MM.1S (cell line): ENCODE measurements at regions not wholly inside any gene's neighbourhood (a gene's known extent, or its start where the extent isn't known, plus 50 kb on each side); places are given as distances from the start of the nearest gene placed in this dataset.
"Not testable (repeated sequence)": the region's sequence is repeated elsewhere in the genome, so short reads cannot be mapped to it uniquely, and the experiment has no call there.

ENCODE experiments used
- DNase-seq: peaks from one replicate; pipeline ENCODE4 v3.0.0-alpha.2; 2015
- H2AFZ ChIP-seq: fragments of 300-600 bp; sonication (generic); 2 replicates; pipeline ENCODE4 v1.6.0; 2016; ENCODE audit warnings: antibody characterized with exemption, low read length
- H3F3A ChIP-seq: fragments of 300-600 bp; sonication (generic); 2 replicates; pipeline ENCODE4 v1.6.1; 2016; ENCODE audit warnings: mild to moderate bottlenecking, antibody characterized with exemption, low read length, moderate library complexity, mixed read lengths; ENCODE audit not compliant: insufficient read depth
- H3K27ac ChIP-seq: fragments of 300-600 bp; sonication (generic); 2 replicates; pipeline ENCODE4 v1.5.1; 2016; ENCODE audit warnings: mild to moderate bottlenecking, low read length
- H3K27me3 ChIP-seq: fragments of 300-600 bp; sonication (generic); replicated peaks from 2 replicates; pipeline ENCODE4 v1.6.0; 2016; ENCODE audit warnings: low read length; ENCODE audit not compliant: insufficient read depth
- H3K36me3 ChIP-seq: fragments of 300-600 bp; sonication (generic); replicated peaks from 2 replicates; pipeline ENCODE4 v1.6.1; 2016; ENCODE audit warnings: mild to moderate bottlenecking, low read length, mixed read lengths; ENCODE audit not compliant: insufficient read depth
- H3K4me1 ChIP-seq: fragments of 300-600 bp; sonication (generic); 2 replicates; pipeline ENCODE4 v1.6.1; 2016; ENCODE audit warnings: low read length, mixed read lengths
- H3K4me2 ChIP-seq: fragments of 300-600 bp; sonication (generic); 2 replicates; pipeline ENCODE4 v1.6.0; 2016; ENCODE audit warnings: low read depth, low read length
- H3K4me3 ChIP-seq: fragments of 300-600 bp; sonication (generic); 2 replicates; pipeline ENCODE4 v1.5.1; 2016; ENCODE audit warnings: low read length, mixed read lengths
- H3K79me2 ChIP-seq: fragments of 300-600 bp; sonication (generic); 2 replicates; pipeline ENCODE4 v1.6.1; 2016; ENCODE audit warnings: mixed run types, low read length, mixed read lengths
- H3K9ac ChIP-seq: fragments of 300-600 bp; sonication (generic); 2 replicates; pipeline ENCODE4 v1.6.1; 2016; ENCODE audit warnings: low read length, mixed read lengths
- H3K9me2 ChIP-seq: fragments of 300-600 bp; sonication (generic); replicated peaks from 2 replicates; pipeline ENCODE4 v1.6.1; 2016; ENCODE audit warnings: mild to moderate bottlenecking, low read length, mixed read lengths; ENCODE audit not compliant: insufficient read depth
- H3K9me3 ChIP-seq: fragments of 300-600 bp; sonication (generic); replicated peaks from 2 replicates; pipeline ENCODE4 v1.6.1; 2016; ENCODE audit warnings: mild to moderate bottlenecking, low read length, mixed read lengths; ENCODE audit not compliant: insufficient read depth
- H4K20me1 ChIP-seq: fragments of 300-600 bp; sonication (generic); 2 replicates; pipeline ENCODE4 v1.6.1; 2016; ENCODE audit warnings: mild to moderate bottlenecking, low read length, moderate library complexity, mixed read lengths; ENCODE audit not compliant: insufficient read depth
- EZH2 ChIP-seq: fragments of 300-600 bp; sonication (generic); optimal IDR thresholded peaks from 2 replicates; pipeline ENCODE3; 2017; ENCODE audit warnings: low read depth, mild to moderate bottlenecking, antibody characterized with exemption, low read length, mixed read lengths
- EZH2phosphoT487 ChIP-seq: fragments of 300-600 bp; sonication (generic); IDR thresholded peaks from 2 replicates; pipeline ENCODE4 v1.6.1; 2018; ENCODE audit warnings: antibody characterized with exemption, low read length
- TF ChIP-seq, protein P1 (sequence below): fragments of 300-600 bp; sonication (generic); IDR thresholded peaks from 2 replicates; pipeline ENCODE4 v1.5.1; 2016; ENCODE audit warnings: antibody characterized with exemption, low read length, mixed read lengths

GRCh38 chr13:71214357-71214756, 652.6 kb downstream of the DACH1 start:
- no peaks in the 10 kb centered on the region for H3K36me3 ChIP-seq
- no peak overlapping the region for H3K4me3 ChIP-seq
- H3K27me3 ChIP-seq = no peaks in the 10 kb centered on the region
- TF ChIP-seq EZH2 (no peak), EZH2phosphoT487 (no peak)
- TF ChIP-seq, protein P1, sequence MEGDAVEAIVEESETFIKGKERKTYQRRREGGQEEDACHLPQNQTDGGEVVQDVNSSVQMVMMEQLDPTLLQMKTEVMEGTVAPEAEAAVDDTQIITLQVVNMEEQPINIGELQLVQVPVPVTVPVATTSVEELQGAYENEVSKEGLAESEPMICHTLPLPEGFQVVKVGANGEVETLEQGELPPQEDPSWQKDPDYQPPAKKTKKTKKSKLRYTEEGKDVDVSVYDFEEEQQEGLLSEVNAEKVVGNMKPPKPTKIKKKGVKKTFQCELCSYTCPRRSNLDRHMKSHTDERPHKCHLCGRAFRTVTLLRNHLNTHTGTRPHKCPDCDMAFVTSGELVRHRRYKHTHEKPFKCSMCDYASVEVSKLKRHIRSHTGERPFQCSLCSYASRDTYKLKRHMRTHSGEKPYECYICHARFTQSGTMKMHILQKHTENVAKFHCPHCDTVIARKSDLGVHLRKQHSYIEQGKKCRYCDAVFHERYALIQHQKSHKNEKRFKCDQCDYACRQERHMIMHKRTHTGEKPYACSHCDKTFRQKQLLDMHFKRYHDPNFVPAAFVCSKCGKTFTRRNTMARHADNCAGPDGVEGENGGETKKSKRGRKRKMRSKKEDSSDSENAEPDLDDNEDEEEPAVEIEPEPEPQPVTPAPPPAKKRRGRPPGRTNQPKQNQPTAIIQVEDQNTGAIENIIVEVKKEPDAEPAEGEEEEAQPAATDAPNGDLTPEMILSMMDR = no peak
- no peak overlapping the region for H2AFZ ChIP-seq
- no peaks in the 10 kb centered on the region for H3K4me1 ChIP-seq
- H3K27ac ChIP-seq = no peak overlapping the region
- no peak for DNase-seq
- H3K4me2 ChIP-seq = no peak overlapping the region
- no peaks in the 10 kb centered on the region for H3F3A ChIP-seq
- no peaks in the 10 kb centered on the region for H4K20me1 ChIP-seq
- H3K79me2 ChIP-seq = no peaks in the 10 kb centered on the region
- H3K9me3 ChIP-seq = no peaks in the 10 kb centered on the region
- no peaks in the 10 kb centered on the region for H3K9me2 ChIP-seq
- no peak overlapping the region for H3K9ac ChIP-seq

DNA sequence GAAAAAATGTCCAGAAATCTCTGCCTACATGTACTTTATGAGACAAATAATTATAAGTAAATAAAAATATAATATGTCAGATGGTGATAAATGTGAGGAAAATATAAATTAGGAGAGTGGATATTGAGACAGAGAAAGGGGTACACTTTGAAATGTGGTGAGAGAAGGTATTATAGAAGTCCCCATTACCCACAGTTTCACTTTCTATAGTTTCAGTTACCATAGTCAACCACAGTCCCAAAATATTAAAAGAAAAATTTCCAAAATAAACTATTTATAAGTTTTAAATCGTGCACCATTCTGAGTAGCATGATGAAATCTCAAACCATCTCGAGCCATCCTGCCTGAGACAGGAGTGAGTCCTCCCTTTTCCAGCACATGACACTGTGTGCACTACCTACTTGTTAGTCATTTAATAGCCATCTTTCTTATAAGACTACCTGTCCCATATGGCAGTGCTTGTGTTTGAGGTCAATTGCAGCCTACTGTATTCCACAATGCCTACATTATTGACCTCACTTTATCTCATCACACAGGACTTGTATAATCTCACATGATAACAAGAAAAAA, 653.7 kb downstream of the DACH1 start:
- Histone ChIP-seq H3K9me3 (no peaks in the 10 kb centered on the region), H3K36me3 (no peaks in the 10 kb centered on the region), H3K9me2 (no peaks in the 10 kb centered on the region), H3K9ac (no peak overlapping the region), H4K20me1 (no peaks in the 10 kb centered on the region), H3K27me3 (no peaks in the 10 kb centered on the region), H2AFZ (no peak overlapping the region), H3K4me3 (no peak overlapping the region), H3K4me2 (no peak overlapping the region), H3F3A (no peaks in the 10 kb centered on the region), H3K4me1 (no peaks in the 10 kb centered on the region), H3K27ac (no peak overlapping the region), H3K79me2 (no peaks in the 10 kb centered on the region)
- DNase-seq = no peak
- TF ChIP-seq, protein P1 = no peak
- TF ChIP-seq EZH2phosphoT487 (no peak), EZH2 (no peak)

DNA sequence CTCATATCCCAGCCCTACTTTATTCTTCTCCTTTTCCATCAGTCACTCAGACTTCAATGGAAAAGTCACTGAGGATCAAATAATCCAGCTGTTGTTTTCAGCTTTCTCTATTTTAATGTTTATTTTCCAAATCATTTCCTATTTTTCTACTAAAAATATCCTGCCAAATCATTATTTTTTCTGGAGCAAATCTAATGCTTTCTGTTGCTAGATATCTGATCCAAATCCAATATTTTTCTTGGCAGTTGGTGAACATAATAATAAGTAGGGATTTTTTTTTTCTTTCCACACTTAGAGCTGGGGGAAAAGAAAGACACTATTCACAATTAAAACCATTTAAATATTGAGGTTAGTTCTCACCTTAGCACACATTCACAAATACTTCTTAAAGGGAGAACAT, 656.1 kb downstream of the DACH1 start:
- Histone ChIP-seq H3K9me2 (no peaks in the 10 kb centered on the region), H3K4me1 (no peaks in the 10 kb centered on the region), H3K9ac (no peak overlapping the region), H3K9me3 (no peaks in the 10 kb centered on the region), H3K4me2 (no peak overlapping the region), H4K20me1 (no peaks in the 10 kb centered on the region), H2AFZ (no peak overlapping the region), H3K4me3 (no peak overlapping the region), H3K79me2 (no peaks in the 10 kb centered on the region), H3K36me3 (no peaks in the 10 kb centered on the region), H3F3A (no peaks in the 10 kb centered on the region), H3K27me3 (no peaks in the 10 kb centered on the region), H3K27ac (no peak overlapping the region)
- no peak for TF ChIP-seq EZH2
- DNase-seq = no peak

- no peaks in the 10 kb centered on the region for H3K9me3 ChIP-seq
- no peak for DNase-seq
- H2AFZ ChIP-seq = no peak overlapping the region
- no peaks in the 10 kb centered on the region for H3K36me3 ChIP-seq
- H3K9ac ChIP-seq = no peak overlapping the region
- no peaks in the 10 kb centered on the region for H3K4me1 ChIP-seq
- H3K4me2 ChIP-seq = no peak overlapping the region
- no peaks in the 10 kb centered on the region for H4K20me1 ChIP-seq
- H3K4me3 ChIP-seq = no peak overlapping the region
- H3K27ac ChIP-seq = no peak overlapping the region
- no peaks in the 10 kb centered on the region for H3K27me3 ChIP-seq
- H3F3A ChIP-seq = no peaks in the 10 kb centered on the region
- H3K9me2 ChIP-seq = no peaks in the 10 kb centered on the region
- no peaks in the 10 kb centered on the region for H3K79me2 ChIP-seq
- TF ChIP-seq, protein P1 = no peak
- TF ChIP-seq EZH2phosphoT487 (no peak), EZH2 (no peak)
Measured at GRCh38 chr13:71209217-71209616, 657.8 kb downstream of the DACH1 start.

DNA sequence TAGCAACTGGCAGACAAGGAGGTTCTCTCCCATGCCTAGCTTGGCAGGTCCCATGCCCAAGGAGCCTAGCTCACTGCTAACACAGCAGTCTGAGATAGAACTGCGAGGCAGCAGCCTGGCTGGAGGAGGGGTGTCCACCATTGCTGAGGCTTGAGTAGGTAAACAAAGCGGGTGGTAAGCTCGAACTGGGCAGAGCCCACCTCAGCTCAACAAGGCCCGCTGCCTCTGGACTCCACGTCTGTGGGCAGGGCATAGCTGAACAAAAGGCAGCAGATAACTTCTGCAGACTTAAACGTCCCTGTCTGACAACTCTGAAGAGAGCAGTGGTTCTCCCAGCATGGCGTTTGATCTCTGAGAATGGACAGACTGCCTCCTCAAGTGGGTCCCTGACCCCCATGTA, 682.4 kb downstream of the DACH1 start:
- not testable (repeated sequence) for H4K20me1 ChIP-seq, H3K36me3 ChIP-seq, H3K9ac ChIP-seq, H3K9me2 ChIP-seq, H3F3A ChIP-seq, H3K4me3 ChIP-seq, H3K27me3 ChIP-seq, DNase-seq, H2AFZ ChIP-seq, H3K79me2 ChIP-seq, H3K9me3 ChIP-seq, H3K4me2 ChIP-seq, H3K27ac ChIP-seq, H3K4me1 ChIP-seq

DNA sequence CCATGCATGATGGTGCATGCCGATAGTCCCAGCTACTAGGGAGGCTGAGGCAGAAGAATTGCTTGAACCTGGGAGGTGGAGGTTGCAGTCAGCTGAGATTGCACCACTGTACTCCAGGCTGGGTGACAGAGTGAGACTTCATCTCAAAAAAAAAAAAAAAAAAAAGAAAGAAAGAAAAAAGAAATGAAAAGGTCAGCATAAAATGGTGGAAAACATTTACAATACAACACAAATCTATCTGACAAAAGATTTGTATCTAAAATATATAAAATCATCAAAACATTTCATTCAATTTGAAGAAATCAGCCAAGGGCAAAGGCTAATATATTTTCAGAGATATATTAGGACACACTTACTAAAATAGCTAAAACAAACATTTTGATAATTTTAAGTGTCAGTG, 683.7 kb downstream of the DACH1 start:
- H3K36me3 ChIP-seq, H3K27ac ChIP-seq, H2AFZ ChIP-seq, H3K4me1 ChIP-seq, H3K4me2 ChIP-seq, H3K4me3 ChIP-seq, DNase-seq, H4K20me1 ChIP-seq, H3F3A ChIP-seq, H3K27me3 ChIP-seq, H3K79me2 ChIP-seq, H3K9me2 ChIP-seq, H3K9ac ChIP-seq, H3K9me3 ChIP-seq: not testable (repeated sequence)
